ENCODE measurements at regions not wholly inside any gene's neighbourhood (a gene's known extent, or its start where the extent isn't known, plus 50 kb on each side); places are given as distances from the start of the nearest gene placed in this dataset.

GRCh38 chr1:87969040-87969439 lies 640.4 kb downstream of the LMO4 start:
- TF ChIP-seq POLR2A (IDR thresholded peaks at IDR 0.05) (no peak), CTCF (IDR thresholded peaks at IDR 0.05) (no peak), EP300 (IDR thresholded peaks at IDR 0.05) (no peak)
